ENCODE measurements at regions not wholly inside any gene's neighbourhood (a gene's known extent, or its start where the extent isn't known, plus 50 kb on each side); places are given as distances from the start of the nearest gene placed in this dataset.

GRCh38 chr12:92324849-92325500 is 179.3 kb upstream of the BTG1 start:
- no peaks in the 10 kb centered on the region for H3K27me3 ChIP-seq (ENCODE audit: control insufficient read depth, insufficient read depth, low read length)
- H3K4me1 ChIP-seq (ENCODE audit: control insufficient read depth, insufficient read depth, low read length): no peaks in the 10 kb centered on the region
- no peak overlapping the region for H3K9ac ChIP-seq (ENCODE audit: low read length)
- H3K36me3 ChIP-seq (ENCODE audit: control insufficient read depth, insufficient read depth, low read length): no peaks in the 10 kb centered on the region
- H3K27ac ChIP-seq (ENCODE audit: low read depth, low read length): no peak overlapping the region
- H3K4me3 ChIP-seq (ENCODE audit: low read length): no peak overlapping the region

GRCh38 chr12:92312463-92312964 is 166.9 kb upstream of the BTG1 start:
- Histone ChIP-seq H3K36me3 (ENCODE audit: control insufficient read depth, insufficient read depth, low read length) (no peaks in the 10 kb centered on the region), H3K27ac (ENCODE audit: low read depth, low read length) (no peak overlapping the region), H3K4me1 (ENCODE audit: control insufficient read depth, insufficient read depth, low read length) (no peaks in the 10 kb centered on the region), H3K4me3 (ENCODE audit: low read length) (no peak overlapping the region), H3K9ac (ENCODE audit: low read length) (no peak overlapping the region), H3K27me3 (ENCODE audit: control insufficient read depth, insufficient read depth, low read length) (no peaks in the 10 kb centered on the region)

DNA sequence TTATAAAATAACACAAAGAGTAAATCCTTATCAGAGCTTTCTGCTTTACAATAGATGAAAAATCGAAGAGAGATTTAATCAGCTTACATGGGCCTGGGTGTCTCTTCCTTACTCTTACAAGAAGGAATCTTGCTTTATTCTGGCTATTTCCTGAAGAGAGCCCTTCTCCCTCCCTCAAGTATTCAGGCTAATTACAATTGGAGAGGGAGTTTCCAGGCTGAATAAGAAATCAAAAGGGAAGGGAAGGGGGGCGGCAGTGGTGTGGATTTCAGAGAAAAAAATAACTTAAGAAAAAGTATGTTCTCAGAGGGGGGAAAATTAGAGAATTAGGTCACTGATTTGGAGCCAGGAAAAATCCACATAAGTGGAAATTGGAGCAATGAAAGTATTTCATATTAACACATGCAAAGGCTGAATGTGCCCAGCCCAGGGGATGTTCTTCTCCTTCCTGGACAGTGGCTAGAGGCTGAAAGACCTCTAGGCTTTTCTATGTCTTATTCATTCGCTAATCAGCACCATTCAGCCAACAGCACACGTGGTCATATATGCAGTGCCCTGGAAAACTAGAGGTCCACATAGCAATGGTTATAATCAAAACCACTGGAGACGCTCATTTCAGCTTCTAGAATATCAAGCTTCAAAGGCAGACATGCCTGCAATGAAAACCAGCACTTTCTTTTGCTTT is 158.9 kb upstream of the BTG1 start:
- no peak overlapping the region for H3K4me3 ChIP-seq (ENCODE audit: low read length)
- peaks cover 2% of the 10 kb centered on the region for H3K4me1 ChIP-seq (ENCODE audit: control insufficient read depth, insufficient read depth, low read length)
- no peaks in the 10 kb centered on the region for H3K27me3 ChIP-seq (ENCODE audit: control insufficient read depth, insufficient read depth, low read length)
- no peaks in the 10 kb centered on the region for H3K36me3 ChIP-seq (ENCODE audit: control insufficient read depth, insufficient read depth, low read length)
- no peak overlapping the region for H3K9ac ChIP-seq (ENCODE audit: low read length)
- H3K27ac ChIP-seq (ENCODE audit: low read depth, low read length): no peak overlapping the region

DNA sequence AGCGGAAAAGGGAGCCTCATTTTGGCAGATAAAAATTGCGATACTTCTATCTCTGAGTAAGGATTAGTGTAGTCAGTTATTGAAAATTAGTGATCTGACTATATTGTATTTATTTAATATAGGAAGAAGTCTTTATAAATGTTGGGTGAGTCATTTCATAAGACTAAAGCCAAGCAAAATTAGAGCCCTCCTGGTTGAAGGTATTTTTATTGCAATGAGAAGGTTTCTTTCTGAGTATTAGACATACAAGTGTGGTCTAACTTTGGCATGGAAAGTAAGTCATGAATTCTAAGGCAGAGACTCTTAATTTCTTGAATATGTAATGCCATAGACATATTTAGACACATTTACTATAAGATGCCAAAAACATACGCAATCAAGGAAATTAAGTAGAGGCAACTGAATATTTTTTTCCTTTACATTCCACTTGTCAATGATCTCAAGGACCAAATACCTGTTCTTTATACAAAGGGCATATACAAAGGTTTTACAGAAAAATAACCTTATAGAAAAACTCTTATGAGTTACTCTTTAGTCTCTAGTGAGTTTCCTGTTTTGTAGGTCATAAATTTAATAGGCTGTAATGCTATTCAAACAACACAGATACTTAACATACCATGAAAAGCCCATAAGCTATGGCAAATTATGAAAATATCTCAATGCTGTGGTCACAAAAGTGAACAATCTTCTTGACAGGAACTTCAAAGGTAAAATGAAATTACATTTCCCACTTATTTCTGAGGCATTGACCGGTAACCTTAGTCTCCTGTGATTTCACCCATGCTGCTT is 156.6 kb upstream of the BTG1 start:
- Histone ChIP-seq H3K4me1 (ENCODE audit: control insufficient read depth, insufficient read depth, low read length) (peaks cover 2% of the 10 kb centered on the region), H3K27ac (ENCODE audit: low read depth, low read length) (no peak overlapping the region)

GRCh38 chr12:92301356-92301755 is 155.7 kb upstream of the BTG1 start:
- Histone ChIP-seq H3K4me3 (ENCODE audit: low read length) (no peak overlapping the region), H3K27me3 (ENCODE audit: control insufficient read depth, insufficient read depth, low read length) (no peaks in the 10 kb centered on the region), H3K36me3 (ENCODE audit: control insufficient read depth, insufficient read depth, low read length) (no peaks in the 10 kb centered on the region), H3K4me1 (ENCODE audit: control insufficient read depth, insufficient read depth, low read length) (peaks cover 2% of the 10 kb centered on the region), H3K9ac (ENCODE audit: low read length) (no peak overlapping the region), H3K27ac (ENCODE audit: low read depth, low read length) (no peak overlapping the region)

More for the DNA sequence above, 156.6 kb upstream of the BTG1 start:
- no peaks in the 10 kb centered on the region for H3K27me3 ChIP-seq (ENCODE audit: control insufficient read depth, insufficient read depth, low read length)
- H3K9ac ChIP-seq (ENCODE audit: low read length): no peak overlapping the region
- H3K36me3 ChIP-seq (ENCODE audit: control insufficient read depth, insufficient read depth, low read length): no peaks in the 10 kb centered on the region
- no peak overlapping the region for H3K4me3 ChIP-seq (ENCODE audit: low read length)

DNA sequence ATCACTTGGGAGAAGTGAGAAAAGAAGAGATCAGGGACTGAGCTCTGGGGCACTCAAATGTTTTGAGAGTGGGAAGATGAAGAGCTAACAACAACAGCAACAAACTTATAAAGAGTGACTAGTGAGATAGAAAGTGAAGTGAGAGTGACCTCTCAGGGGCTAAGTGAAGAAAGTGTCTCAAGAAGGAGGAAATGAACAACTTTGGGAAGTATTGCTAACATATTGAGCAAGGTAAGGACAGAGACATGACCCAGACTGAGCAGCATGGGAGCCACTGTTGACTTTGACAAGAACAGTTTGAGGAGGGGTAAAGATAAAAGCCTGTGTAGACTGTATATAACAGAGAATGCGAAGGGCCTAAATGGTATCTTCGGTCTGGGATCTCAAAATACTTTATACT is 155.1 kb upstream of the BTG1 start:
- peaks cover 2% of the 10 kb centered on the region for H3K4me1 ChIP-seq (ENCODE audit: control insufficient read depth, insufficient read depth, low read length)

GRCh38 chr12:92299744-92300143 is 154.1 kb upstream of the BTG1 start:
- Histone ChIP-seq H3K27me3 (ENCODE audit: control insufficient read depth, insufficient read depth, low read length) (no peaks in the 10 kb centered on the region), H3K27ac (ENCODE audit: low read depth, low read length) (no peak overlapping the region), H3K4me1 (ENCODE audit: control insufficient read depth, insufficient read depth, low read length) (peaks cover 2% of the 10 kb centered on the region), H3K4me3 (ENCODE audit: low read length) (no peak overlapping the region), H3K9ac (ENCODE audit: low read length) (no peak overlapping the region), H3K36me3 (ENCODE audit: control insufficient read depth, insufficient read depth, low read length) (no peaks in the 10 kb centered on the region)

More for the DNA sequence above, 155.1 kb upstream of the BTG1 start:
- Histone ChIP-seq H3K27me3 (ENCODE audit: control insufficient read depth, insufficient read depth, low read length) (no peaks in the 10 kb centered on the region), H3K9ac (ENCODE audit: low read length) (no peak overlapping the region), H3K27ac (ENCODE audit: low read depth, low read length) (no peak overlapping the region), H3K4me3 (ENCODE audit: low read length) (no peak overlapping the region), H3K36me3 (ENCODE audit: control insufficient read depth, insufficient read depth, low read length) (no peaks in the 10 kb centered on the region)

DNA sequence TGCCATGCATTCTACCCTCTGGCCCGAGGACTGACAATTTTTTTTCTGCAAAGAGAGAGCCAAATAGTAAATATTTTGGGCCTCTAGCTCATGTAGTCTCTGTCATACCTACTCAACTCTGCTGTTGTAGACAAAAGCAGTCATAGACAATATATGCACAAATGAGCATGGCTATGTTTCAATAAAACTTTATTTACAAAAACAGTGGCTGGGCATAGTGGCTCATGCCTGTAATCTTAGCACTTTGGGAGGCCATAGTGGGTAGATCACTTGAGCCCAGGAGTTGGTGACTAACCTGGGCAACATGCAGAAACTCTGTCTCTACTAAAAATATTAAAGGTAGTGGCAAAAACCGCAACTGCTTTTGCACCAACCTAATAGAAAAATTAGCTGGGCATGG is 153.7 kb upstream of the BTG1 start:
- H3K9ac ChIP-seq (ENCODE audit: low read length): no peak overlapping the region
- no peak overlapping the region for H3K4me3 ChIP-seq (ENCODE audit: low read length)
- H3K27ac ChIP-seq (ENCODE audit: low read depth, low read length): no peak overlapping the region
- no peaks in the 10 kb centered on the region for H3K36me3 ChIP-seq (ENCODE audit: control insufficient read depth, insufficient read depth, low read length)
- H3K27me3 ChIP-seq (ENCODE audit: control insufficient read depth, insufficient read depth, low read length): no peaks in the 10 kb centered on the region
- peaks cover 2% of the 10 kb centered on the region for H3K4me1 ChIP-seq (ENCODE audit: control insufficient read depth, insufficient read depth, low read length)

GRCh38 chr12:92297932-92298696 is 152.5 kb upstream of the BTG1 start:
- H3K4me3 ChIP-seq (ENCODE audit: low read length): no peak overlapping the region
- no peak overlapping the region for H3K27ac ChIP-seq (ENCODE audit: low read depth, low read length)
- H3K4me1 ChIP-seq (ENCODE audit: control insufficient read depth, insufficient read depth, low read length): no peaks in the 10 kb centered on the region
- no peaks in the 10 kb centered on the region for H3K36me3 ChIP-seq (ENCODE audit: control insufficient read depth, insufficient read depth, low read length)
- H3K9ac ChIP-seq (ENCODE audit: low read length): no peak overlapping the region
- H3K27me3 ChIP-seq (ENCODE audit: control insufficient read depth, insufficient read depth, low read length): no peaks in the 10 kb centered on the region

- no peaks in the 10 kb centered on the region for H3K27me3 ChIP-seq (ENCODE audit: control insufficient read depth, insufficient read depth, low read length)
- H3K27ac ChIP-seq (ENCODE audit: low read depth, low read length): no peak overlapping the region
- no peak overlapping the region for H3K9ac ChIP-seq (ENCODE audit: low read length)
- no peaks in the 10 kb centered on the region for H3K4me1 ChIP-seq (ENCODE audit: control insufficient read depth, insufficient read depth, low read length)
- H3K4me3 ChIP-seq (ENCODE audit: low read length): no peak overlapping the region
- H3K36me3 ChIP-seq (ENCODE audit: control insufficient read depth, insufficient read depth, low read length): no peaks in the 10 kb centered on the region
Observed at GRCh38 chr12:92297405-92297804, 151.8 kb upstream of the BTG1 start.

DNA sequence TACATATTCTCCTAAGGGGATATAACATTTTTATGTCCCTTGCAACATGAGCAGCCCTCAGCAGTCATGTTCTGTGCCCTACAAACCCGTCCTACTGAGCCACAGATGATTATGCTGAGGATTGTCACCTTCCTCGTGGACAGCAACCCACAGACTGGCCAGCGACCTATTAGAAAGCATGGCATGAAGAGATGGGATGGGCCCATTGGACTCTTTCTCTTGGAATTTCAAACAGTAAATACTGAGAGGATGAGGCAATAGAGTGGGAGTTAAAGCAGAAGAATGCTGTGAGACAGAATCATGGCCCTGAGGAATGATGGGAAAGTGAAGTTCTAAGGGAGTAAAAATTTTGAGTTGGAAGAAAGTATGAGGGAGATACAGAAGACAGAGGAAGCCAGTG is 149.9 kb upstream of the BTG1 start:
- H3K4me3 ChIP-seq (ENCODE audit: low read length): no peak overlapping the region
- no peaks in the 10 kb centered on the region for H3K4me1 ChIP-seq (ENCODE audit: control insufficient read depth, insufficient read depth, low read length)
- H3K9ac ChIP-seq (ENCODE audit: low read length): no peak overlapping the region
- no peak overlapping the region for H3K27ac ChIP-seq (ENCODE audit: low read depth, low read length)
- H3K27me3 ChIP-seq (ENCODE audit: control insufficient read depth, insufficient read depth, low read length): no peaks in the 10 kb centered on the region
- no peaks in the 10 kb centered on the region for H3K36me3 ChIP-seq (ENCODE audit: control insufficient read depth, insufficient read depth, low read length)

Data from rectal smooth muscle tissue (tissue), 1 donor.